Calu3 (cell line): ENCODE measurements at regions not wholly inside any gene's neighbourhood (a gene's known extent, or its start where the extent isn't known, plus 50 kb on each side); places are given as distances from the start of the nearest gene placed in this dataset.

Experiments
- BruUV-seq: library from RNA; stranded (reverse); fragments of 400-500 nt; replicated peaks from 2 replicates; lab custom pipeline; 2021; lab: Mats Ljungman, UMichigan
- CTCF ChIA-PET: fragments of 300-600 bp; sonication (Branson Sonifier 250); formaldehyde crosslinking; loops from one replicate; lab custom pipeline; 2022; ENCODE audit warnings: antibody characterized with exemption; lab: Charles Lee
- DNase-seq: peaks from one replicate; pipeline ENCODE4 v3.0.0; 2022
- H3K27ac Mint-ChIP-seq: one replicate; pipeline ENCODE4 v1.8.0; 2022; ENCODE audit warnings: mixed read lengths; ENCODE audit not compliant: unreplicated experiment
- H3K27me3 Mint-ChIP-seq: one replicate; pipeline ENCODE4 v1.8.0; 2022; ENCODE audit warnings: mixed read lengths; ENCODE audit not compliant: unreplicated experiment
- H3K36me3 Mint-ChIP-seq: one replicate; pipeline ENCODE4 v1.8.0; 2022; ENCODE audit warnings: mild to moderate bottlenecking, moderate library complexity, mixed read lengths; ENCODE audit not compliant: insufficient read depth, unreplicated experiment
- H3K4me1 Mint-ChIP-seq: one replicate; pipeline ENCODE4 v1.8.0; 2022; ENCODE audit warnings: mild to moderate bottlenecking, low read depth, mixed read lengths; ENCODE audit not compliant: unreplicated experiment
- H3K4me3 Mint-ChIP-seq: one replicate; pipeline ENCODE4 v1.8.0; 2022; ENCODE audit warnings: mild to moderate bottlenecking, low read depth, moderate library complexity, mixed read lengths; ENCODE audit not compliant: unreplicated experiment
- H3K9me3 Mint-ChIP-seq: one replicate; pipeline ENCODE4 v1.8.0; 2022; ENCODE audit warnings: low read depth, mixed read lengths; ENCODE audit not compliant: unreplicated experiment
- CTCF ChIP-seq: fragments of 200-600 bp; IDR thresholded peaks from one replicate; pipeline ENCODE4 v1.8.0; 2022; ENCODE audit warnings: antibody characterized with exemption; ENCODE audit not compliant: unreplicated experiment
- intact Hi-C: fragments of 100-400 bp; cut with micrococcal nuclease; formaldehyde crosslinking; loops from one replicate; pipeline ENCODE4 v1.10.0; 2022; ENCODE audit not compliant: unreplicated experiment

- DNase-seq: no peak
- BruUV-seq: no TSS peak
- intact Hi-C loops: no loop called here
- peak overlapping the region; percentile 39 for H3K27ac Mint-ChIP-seq
- H3K27me3 Mint-ChIP-seq: no peaks in the 10 kb centered on the region
- H3K36me3 Mint-ChIP-seq: no peaks in the 10 kb centered on the region
- H3K9me3 Mint-ChIP-seq: peaks cover 3% of the 10 kb centered on the region
- no peak for TF ChIP-seq CTCF
- H3K4me3 Mint-ChIP-seq: no peak overlapping the region
- CTCF ChIA-PET: interaction anchor here (0.6 to 1.3 kb wide), 2 partner anchors 14 to 224 kb away, joined by 3 read pairs; no protein-coding TSS in a partner anchor
- H3K4me1 Mint-ChIP-seq: peaks cover 29% of the 10 kb centered on the region
These were observed 86.2 kb upstream of the SPATS2L start for GRCh38 chr2:200220251-200220650.

GRCh38 chr2:200221055-200221955 lies 85.2 kb upstream of the SPATS2L start:
- Mint-ChIP-seq H3K4me1 (peaks cover 29% of the 10 kb centered on the region), H3K4me3 (peak overlapping the region; percentile 20), H3K27me3 (no peaks in the 10 kb centered on the region), H3K36me3 (no peaks in the 10 kb centered on the region), H3K9me3 (peaks cover 3% of the 10 kb centered on the region), H3K27ac (peak overlapping the region; percentile 39)
- TF ChIP-seq CTCF: no peak
- DNase-seq: peak; percentile 10
- intact Hi-C loops: no loop called here
- CTCF ChIA-PET: interaction anchor here (0.5 to 1.3 kb wide), 3 partner anchors 13 to 388 kb away, joined by 3 to 6 read pairs (median 3); no protein-coding TSS in a partner anchor
- no TSS peak for BruUV-seq

GRCh38 chr2:200222791-200223190 lies 83.7 kb upstream of the SPATS2L start:
- Mint-ChIP-seq H3K4me1 (peaks cover 29% of the 10 kb centered on the region), H3K4me3 (no peak overlapping the region), H3K27me3 (no peaks in the 10 kb centered on the region), H3K27ac (no peak overlapping the region), H3K9me3 (peaks cover 3% of the 10 kb centered on the region), H3K36me3 (no peaks in the 10 kb centered on the region)
- intact Hi-C loops: no loop called here
- TF ChIP-seq CTCF: no peak
- CTCF ChIA-PET: no interaction called here
- no peak for DNase-seq
- no TSS peak for BruUV-seq

- Mint-ChIP-seq H3K27ac (no peak overlapping the region), H3K4me3 (no peak overlapping the region), H3K4me1 (peaks cover 29% of the 10 kb centered on the region), H3K36me3 (no peaks in the 10 kb centered on the region), H3K27me3 (no peaks in the 10 kb centered on the region), H3K9me3 (peaks cover 3% of the 10 kb centered on the region)
- DNase-seq: no peak
- TF ChIP-seq CTCF: no peak
- CTCF ChIA-PET: no interaction called here
- intact Hi-C loops: no loop called here
- BruUV-seq: no TSS peak
These were observed 83.2 kb upstream of the SPATS2L start for GRCh38 chr2:200223205-200223784.
